IMR-90 (cell line): ENCODE measurements at regions not wholly inside any gene's neighbourhood (a gene's known extent, or its start where the extent isn't known, plus 50 kb on each side); places are given as distances from the start of the nearest gene placed in this dataset.

Experiments used
- ATAC-seq: fragments of 200-7000 bp; cut with Tn5 transposase; 2 replicates; pipeline ENCODE4 v1.9.1; 2020; ENCODE audit warnings: low read depth, mild to moderate bottlenecking, moderate library complexity
- BruUV-seq: library from RNA; stranded (reverse); fragments of 400-500 nt; replicated peaks from 2 replicates; lab custom pipeline; 2021; lab: Mats Ljungman, UMichigan
- CTCF ChIA-PET: fragments of 300-600 bp; formaldehyde crosslinking; extraction: SDS; loops from one replicate; lab custom pipeline; 2021; ENCODE audit warnings: antibody characterized with exemption; lab: Yijun Ruan, JAX
- POLR2A ChIA-PET: fragments of 300-600 bp; sonication (Branson Sonifier 250); formaldehyde crosslinking; loops from one replicate; lab custom pipeline; 2022; ENCODE audit warnings: antibody characterized with exemption; ENCODE audit not compliant: unreplicated experiment; lab: Charles Lee
- DNase-seq: peaks from one replicate; pipeline ENCODE4 v3.0.0; 2013
- H2AFZ ChIP-seq: replicated peaks from 2 replicates; pipeline ENCODE3; 2013; ENCODE audit warnings: low read length, mild to moderate bottlenecking; ENCODE audit not compliant: poor library complexity
- H2AK5ac ChIP-seq: 2 replicates; pipeline ENCODE4 v1.6.1; 2013; ENCODE audit warnings: low read depth, low read length, inconsistent platforms
- H2AK9ac ChIP-seq: replicated peaks from 2 replicates; pipeline ENCODE3; 2013; ENCODE audit warnings: mild to moderate bottlenecking, low read depth, low read length, moderate library complexity; ENCODE audit not compliant: poor library complexity
- H2BK120ac ChIP-seq: 2 replicates; pipeline ENCODE4 v1.6.1; 2013; ENCODE audit warnings: low read depth, low read length, inconsistent platforms
- H2BK15ac ChIP-seq: 3 replicates; pipeline ENCODE4 v1.6.1; 2013; ENCODE audit warnings: low read depth, low read length, inconsistent platforms
- H2BK20ac ChIP-seq: 2 replicates; pipeline ENCODE4 v1.6.1; 2013; ENCODE audit warnings: low read depth, mild to moderate bottlenecking, inconsistent platforms, low read length, moderate library complexity
- H2BK5ac ChIP-seq: 2 replicates; pipeline ENCODE4 v1.6.1; 2013; ENCODE audit warnings: mild to moderate bottlenecking, low read depth, low read length, inconsistent platforms; ENCODE audit not compliant: poor library complexity, severe bottlenecking
- H3K14ac ChIP-seq: replicated peaks from 2 replicates; pipeline ENCODE4 v1.6.1; 2013; ENCODE audit warnings: low read depth, low read length, inconsistent platforms
- H3K18ac ChIP-seq: 2 replicates; pipeline ENCODE4 v1.6.1; 2013; ENCODE audit warnings: low read depth, low read length, control low read depth
- H3K23ac ChIP-seq: 2 replicates; pipeline ENCODE4 v1.6.1; 2013; ENCODE audit warnings: low read depth, low read length, inconsistent platforms
- H3K27ac ChIP-seq: 2 replicates; pipeline ENCODE4 v1.5.1; 2013; ENCODE audit warnings: mild to moderate bottlenecking, control low read depth, low read length; ENCODE audit not compliant: insufficient read depth
- H3K27me3 ChIP-seq: 2 replicates; pipeline ENCODE4 v1.6.1; 2013; ENCODE audit warnings: low read length; ENCODE audit not compliant: control insufficient read depth, insufficient read depth
- H3K36me3 ChIP-seq: 2 replicates; pipeline ENCODE4 v1.6.1; 2013; ENCODE audit warnings: low read length, mixed read lengths; ENCODE audit not compliant: control insufficient read depth, insufficient read depth
- H3K4ac ChIP-seq: 2 replicates; pipeline ENCODE4 v1.6.1; 2013; ENCODE audit warnings: low read depth, low read length, inconsistent platforms
- H3K4me1 ChIP-seq: 2 replicates; pipeline ENCODE4 v1.6.1; 2013; ENCODE audit warnings: low read length, mixed read lengths; ENCODE audit not compliant: control insufficient read depth, insufficient read depth
- H3K4me2 ChIP-seq: 2 replicates; pipeline ENCODE4 v1.6.1; 2013; ENCODE audit warnings: low read depth, mild to moderate bottlenecking, control low read depth, low read length, moderate library complexity
- H3K4me3 ChIP-seq: 2 replicates; pipeline ENCODE4 v1.5.1; 2013; ENCODE audit warnings: low read depth, mild to moderate bottlenecking, control low read depth, low read length, moderate library complexity; ENCODE audit not compliant: insufficient read depth
- H3K56ac ChIP-seq: 2 replicates; pipeline ENCODE4 v1.6.1; 2013; ENCODE audit warnings: low read length, inconsistent platforms; ENCODE audit not compliant: insufficient read depth; ENCODE audit errors: extremely low read depth
- H3K79me1 ChIP-seq, 2 experiments: 2 replicates each; pipeline ENCODE4 v1.6.1; 2013; ENCODE audit warnings: low read length in 2 of 2, inconsistent platforms in 1 of 2, low read depth in 1 of 2
- H3K9ac ChIP-seq: 2 replicates; pipeline ENCODE4 v1.6.1; 2013; ENCODE audit warnings: low read depth, low read length, control low read depth
- H3K9me1 ChIP-seq: 2 replicates; pipeline ENCODE4 v1.6.1; 2013; ENCODE audit warnings: low read length, inconsistent platforms; ENCODE audit not compliant: insufficient read depth
- H3K9me3 ChIP-seq: 2 replicates; pipeline ENCODE4 v1.6.1; 2013; ENCODE audit warnings: low read length; ENCODE audit not compliant: control insufficient read depth, insufficient read depth
- H4K20me1 ChIP-seq: 2 replicates; pipeline ENCODE4 v1.6.1; 2013; ENCODE audit warnings: low read length, inconsistent platforms; ENCODE audit not compliant: insufficient read depth
- H4K5ac ChIP-seq: 2 replicates; pipeline ENCODE4 v1.6.1; 2013; ENCODE audit warnings: mild to moderate bottlenecking, low read depth, low read length, control low read depth
- H4K8ac ChIP-seq, 2 experiments: 2 replicates each; pipeline ENCODE4 v1.6.1; 2013; ENCODE audit warnings: low read depth in 2 of 2, low read length in 2 of 2, control low read depth in 1 of 2, inconsistent platforms in 1 of 2
- H4K91ac ChIP-seq: 2 replicates; pipeline ENCODE4 v1.6.1; 2013; ENCODE audit warnings: low read depth, low read length, inconsistent platforms; ENCODE audit not compliant: insufficient read depth
- CHD1 ChIP-seq: IDR thresholded peaks from 2 replicates; pipeline ENCODE4 v1.6.1; 2012; ENCODE audit warnings: low read depth, low read length, improper control_type of control experiment
- MAFK ChIP-seq: IDR thresholded peaks from 2 replicates; pipeline ENCODE4 v1.6.1; 2012; ENCODE audit warnings: low read depth, low read length, improper control_type of control experiment
- USF2 ChIP-seq: fragments of 150-350 bp; IDR thresholded peaks from 2 replicates; pipeline ENCODE4 v1.6.1; 2017; ENCODE audit warnings: mild to moderate bottlenecking, antibody characterized with exemption, low read length, low read depth
- dilution Hi-C: fragments of 300-500 bp; cut with HindIII; formaldehyde crosslinking; loops from one replicate; pipeline ENCODE4 v1.14.3; 2018; ENCODE audit warnings: low sequenced_read_pairs; ENCODE audit not compliant: unreplicated experiment
- in situ Hi-C: fragments of 300-500 bp; cut with MboI; formaldehyde crosslinking; loops from 3 replicates; pipeline ENCODE4 v1.14.3; 2019; ENCODE audit warnings: low sequenced_read_pairs, inconsistent platforms, mixed read lengths
- intact Hi-C: fragments of 100-400 bp; cut with micrococcal nuclease; formaldehyde crosslinking; loops from 2 replicates; pipeline ENCODE4 v1.10.0; 2022

DNA sequence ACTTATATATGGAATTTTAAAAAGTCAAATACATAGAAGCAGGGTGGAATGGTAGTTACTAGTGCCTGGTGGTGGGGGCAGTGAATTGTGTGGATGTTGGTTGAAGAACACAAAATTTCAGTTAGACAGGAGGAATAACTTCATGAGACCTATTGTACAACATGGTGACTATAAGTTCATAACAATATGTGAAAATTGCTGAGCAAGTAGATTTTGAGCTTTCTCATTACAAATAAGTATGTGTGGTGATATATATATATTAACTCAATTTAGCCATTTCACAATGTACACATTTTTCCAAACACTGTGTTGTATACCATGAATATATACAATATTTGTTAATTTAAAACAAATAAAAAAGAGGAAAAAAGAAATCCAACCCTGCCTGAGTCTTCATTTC is 641.1 kb downstream of the DIAPH3 start:
- Histone ChIP-seq H3K4me1 (no peaks in the 10 kb centered on the region), H2BK15ac (no peak overlapping the region), H3K14ac (no peak overlapping the region), H3K23ac (no peak overlapping the region), H4K8ac (no peak overlapping the region), H3K27ac (no peak overlapping the region), H3K18ac (no peak overlapping the region), H2AK9ac (no peak overlapping the region), H3K36me3 (no peaks in the 10 kb centered on the region), H3K9me1 (no peaks in the 10 kb centered on the region), H3K4me2 (no peak overlapping the region), H3K4ac (no peak overlapping the region), H3K9me3 (no peaks in the 10 kb centered on the region), H2AK5ac (no peak overlapping the region), H4K20me1 (no peaks in the 10 kb centered on the region; the same call in 1 of the 2 replicates), H3K79me1 (no peaks in the 10 kb centered on the region), H3K4me3 (no peak overlapping the region), H2AFZ (no peak overlapping the region), H3K27me3 (peaks cover 4% of the 10 kb centered on the region), H2BK20ac (no peak overlapping the region), H2BK120ac (no peak overlapping the region), H4K5ac (no peak overlapping the region), H4K91ac (no peak overlapping the region), H2BK5ac (no peak overlapping the region), H3K56ac (no peak overlapping the region), H3K9ac (no peak overlapping the region)
- DNase-seq (no peak), ATAC-seq (no peak)
- BruUV-seq = no TSS peak
- POLR2A ChIA-PET = no interaction called here
- TF ChIP-seq CHD1 = no peak
- peak; percentile 87 for TF ChIP-seq MAFK
- no peak for TF ChIP-seq USF2
- dilution Hi-C loops (no loop called here), in situ Hi-C loops (no loop called here), intact Hi-C loops (no loop called here)
- CTCF ChIA-PET = no interaction called here
